ENCODE measurements at regions not wholly inside any gene's neighbourhood (a gene's known extent, or its start where the extent isn't known, plus 50 kb on each side); places are given as distances from the start of the nearest gene placed in this dataset.

GRCh38 chr14:51400139-51400538 lies 160.1 kb downstream of the TMX1 start:
- H3K9me3 ChIP-seq (ENCODE audit: control insufficient read depth in 1 of 2, low read length in 2 of 2): no peaks in the 10 kb centered on the region
- no peak overlapping the region for H3K27ac ChIP-seq (ENCODE audit: low read length)
- H3K4me1 ChIP-seq (ENCODE audit: control insufficient read depth in 1 of 2, insufficient read depth in 2 of 2, low read length in 2 of 2): peaks cover 13 to 33% of the 10 kb centered on the region in 2 donors
- no peaks in the 10 kb centered on the region for H3K27me3 ChIP-seq (ENCODE audit: low read depth, low read length)
- H3K4me3 ChIP-seq (ENCODE audit: low read depth in 1 of 2, low read length in 2 of 2): no peak overlapping the region
- H3K36me3 ChIP-seq (ENCODE audit: control insufficient read depth in 1 of 2, insufficient read depth in 2 of 2, low read length in 2 of 2): peaks cover 0 to 2% of the 10 kb centered on the region in 2 donors

DNA sequence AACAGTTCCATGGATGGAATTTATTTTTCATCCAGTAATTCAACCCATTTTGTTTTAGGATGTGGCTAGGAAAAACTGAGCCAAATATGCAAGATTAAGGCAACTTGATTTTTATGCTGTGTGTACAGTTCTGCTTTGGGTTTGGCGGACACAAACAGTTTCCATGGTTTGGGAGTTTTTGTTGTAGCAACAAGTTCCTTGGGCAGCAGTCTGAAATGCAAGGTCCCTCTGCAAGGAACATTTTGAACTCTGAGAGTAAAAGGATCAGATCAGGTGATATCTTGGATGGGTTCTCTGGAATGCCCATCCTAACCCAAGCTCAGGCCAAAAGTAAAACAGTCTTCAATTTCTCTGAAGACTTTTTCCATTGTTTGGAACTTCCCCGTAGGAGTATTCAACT lies 161.2 kb downstream of the TMX1 start:
- Histone ChIP-seq H3K27me3 (ENCODE audit: low read depth, low read length) (no peaks in the 10 kb centered on the region), H3K27ac (ENCODE audit: low read length) (peak overlapping the region; percentile 18), H3K36me3 (ENCODE audit: control insufficient read depth in 1 of 2, insufficient read depth in 2 of 2, low read length in 2 of 2) (peaks cover 0 to 2% of the 10 kb centered on the region in 2 donors), H3K4me3 (ENCODE audit: low read depth in 1 of 2, low read length in 2 of 2) (no peak overlapping the region), H3K9me3 (ENCODE audit: control insufficient read depth in 1 of 2, low read length in 2 of 2) (no peaks in the 10 kb centered on the region), H3K4me1 (ENCODE audit: control insufficient read depth in 1 of 2, insufficient read depth in 2 of 2, low read length in 2 of 2) (peaks cover 4 to 26% of the 10 kb centered on the region in 2 donors)

DNA sequence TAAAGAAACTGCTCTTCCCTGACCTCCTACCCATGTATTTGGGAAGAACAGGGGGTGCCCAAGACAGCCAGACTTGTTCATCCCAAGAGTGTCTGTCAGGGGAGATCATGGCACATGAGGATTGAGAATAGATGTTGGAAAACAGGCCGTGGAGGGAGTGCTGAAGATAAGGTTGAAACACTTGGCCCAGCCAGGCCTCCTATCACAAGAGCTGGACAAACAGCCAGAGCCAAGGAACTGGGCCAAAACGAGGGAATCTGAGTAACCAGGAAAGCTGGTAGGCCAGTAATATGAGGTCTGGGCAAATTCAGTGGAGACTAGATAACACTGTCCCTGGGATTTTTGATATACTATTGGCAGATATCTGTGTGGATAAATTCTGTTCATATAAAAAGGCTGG lies 161.7 kb downstream of the TMX1 start:
- Histone ChIP-seq H3K27me3 (ENCODE audit: low read depth, low read length) (no peaks in the 10 kb centered on the region), H3K9me3 (ENCODE audit: control insufficient read depth in 1 of 2, low read length in 2 of 2) (no peaks in the 10 kb centered on the region), H3K4me3 (ENCODE audit: low read depth in 1 of 2, low read length in 2 of 2) (no peak overlapping the region), H3K4me1 (ENCODE audit: control insufficient read depth in 1 of 2, insufficient read depth in 2 of 2, low read length in 2 of 2) (peaks cover 3 to 21% of the 10 kb centered on the region in 2 donors), H3K36me3 (ENCODE audit: control insufficient read depth in 1 of 2, insufficient read depth in 2 of 2, low read length in 2 of 2) (no peaks in the 10 kb centered on the region), H3K27ac (ENCODE audit: low read length) (peak overlapping the region; percentile 18)

GRCh38 chr14:51410897-51411296 lies 170.8 kb downstream of the TMX1 start:
- no peaks in the 10 kb centered on the region for H3K27me3 ChIP-seq (ENCODE audit: low read depth, low read length)
- H3K9me3 ChIP-seq (ENCODE audit: control insufficient read depth in 1 of 2, low read length in 2 of 2): no peaks in the 10 kb centered on the region
- no peak overlapping the region for H3K4me3 ChIP-seq (ENCODE audit: low read depth in 1 of 2, low read length in 2 of 2)
- no peak overlapping the region for H3K27ac ChIP-seq (ENCODE audit: low read length)
- H3K36me3 ChIP-seq (ENCODE audit: control insufficient read depth in 1 of 2, insufficient read depth in 2 of 2, low read length in 2 of 2): no peaks in the 10 kb centered on the region
- H3K4me1 ChIP-seq (ENCODE audit: control insufficient read depth in 1 of 2, insufficient read depth in 2 of 2, low read length in 2 of 2): peaks cover 0 to 6% of the 10 kb centered on the region in 2 donors

GRCh38 chr14:51419685-51420084 lies 179.6 kb downstream of the TMX1 start:
- H3K9me3 ChIP-seq (ENCODE audit: control insufficient read depth in 1 of 2, low read length in 2 of 2): peaks cover 0 to 11% of the 10 kb centered on the region in 2 donors
- H3K36me3 ChIP-seq (ENCODE audit: control insufficient read depth in 1 of 2, insufficient read depth in 2 of 2, low read length in 2 of 2): no peaks in the 10 kb centered on the region
- no peaks in the 10 kb centered on the region for H3K4me1 ChIP-seq (ENCODE audit: control insufficient read depth in 1 of 2, insufficient read depth in 2 of 2, low read length in 2 of 2)
- no peak overlapping the region for H3K27ac ChIP-seq (ENCODE audit: low read length)
- no peaks in the 10 kb centered on the region for H3K27me3 ChIP-seq (ENCODE audit: low read depth, low read length)
- H3K4me3 ChIP-seq (ENCODE audit: low read depth in 1 of 2, low read length in 2 of 2): no peak overlapping the region

- Histone ChIP-seq H3K27ac (ENCODE audit: low read length) (no peak overlapping the region), H3K9me3 (ENCODE audit: control insufficient read depth in 1 of 2, low read length in 2 of 2) (peaks cover 0 to 11% of the 10 kb centered on the region in 2 donors), H3K4me3 (ENCODE audit: low read depth in 1 of 2, low read length in 2 of 2) (no peak overlapping the region), H3K27me3 (ENCODE audit: low read depth, low read length) (no peaks in the 10 kb centered on the region), H3K4me1 (ENCODE audit: control insufficient read depth in 1 of 2, insufficient read depth in 2 of 2, low read length in 2 of 2) (no peaks in the 10 kb centered on the region), H3K36me3 (ENCODE audit: control insufficient read depth in 1 of 2, insufficient read depth in 2 of 2, low read length in 2 of 2) (no peaks in the 10 kb centered on the region)
Observed at GRCh38 chr14:51422704-51423103, 182.7 kb downstream of the TMX1 start.

- Histone ChIP-seq H3K27ac (ENCODE audit: low read length) (no peak overlapping the region), H3K36me3 (ENCODE audit: control insufficient read depth in 1 of 2, insufficient read depth in 2 of 2, low read length in 2 of 2) (no peaks in the 10 kb centered on the region)
Observed at GRCh38 chr14:51424041-51424440, 184.0 kb downstream of the TMX1 start.

GRCh38 chr14:51424561-51425251 lies 184.7 kb downstream of the TMX1 start:
- H3K36me3 ChIP-seq (ENCODE audit: control insufficient read depth in 1 of 2, insufficient read depth in 2 of 2, low read length in 2 of 2): no peaks in the 10 kb centered on the region
- peaks cover 0 to 2% of the 10 kb centered on the region in 2 donors for H3K9me3 ChIP-seq (ENCODE audit: control insufficient read depth in 1 of 2, low read length in 2 of 2)
- H3K27ac ChIP-seq (ENCODE audit: low read length): no peak overlapping the region
- H3K4me3 ChIP-seq (ENCODE audit: low read depth in 1 of 2, low read length in 2 of 2): no peak overlapping the region
- H3K27me3 ChIP-seq (ENCODE audit: low read depth, low read length): no peaks in the 10 kb centered on the region
- H3K4me1 ChIP-seq (ENCODE audit: control insufficient read depth in 1 of 2, insufficient read depth in 2 of 2, low read length in 2 of 2): no peaks in the 10 kb centered on the region

More at GRCh38 chr14:51424041-51424440, 184.0 kb downstream of the TMX1 start:
- Histone ChIP-seq H3K4me3 (ENCODE audit: low read depth in 1 of 2, low read length in 2 of 2) (no peak overlapping the region), H3K9me3 (ENCODE audit: control insufficient read depth in 1 of 2, low read length in 2 of 2) (peaks cover 0 to 6% of the 10 kb centered on the region in 2 donors), H3K4me1 (ENCODE audit: control insufficient read depth in 1 of 2, insufficient read depth in 2 of 2, low read length in 2 of 2) (no peaks in the 10 kb centered on the region), H3K27me3 (ENCODE audit: low read depth, low read length) (no peaks in the 10 kb centered on the region)

GRCh38 chr14:51428981-51429380 lies 188.9 kb downstream of the TMX1 start:
- H3K36me3 ChIP-seq (ENCODE audit: control insufficient read depth in 1 of 2, insufficient read depth in 2 of 2, low read length in 2 of 2): no peaks in the 10 kb centered on the region
- no peak overlapping the region for H3K27ac ChIP-seq (ENCODE audit: low read length)
- H3K4me1 ChIP-seq (ENCODE audit: control insufficient read depth in 1 of 2, insufficient read depth in 2 of 2, low read length in 2 of 2): no peaks in the 10 kb centered on the region
- no peaks in the 10 kb centered on the region for H3K27me3 ChIP-seq (ENCODE audit: low read depth, low read length)
- H3K4me3 ChIP-seq (ENCODE audit: low read depth in 1 of 2, low read length in 2 of 2): no peak overlapping the region
- H3K9me3 ChIP-seq (ENCODE audit: control insufficient read depth in 1 of 2, low read length in 2 of 2): no peaks in the 10 kb centered on the region

GRCh38 chr14:51430079-51430478 lies 190.0 kb downstream of the TMX1 start:
- H3K4me1 ChIP-seq (ENCODE audit: control insufficient read depth in 1 of 2, insufficient read depth in 2 of 2, low read length in 2 of 2): no peaks in the 10 kb centered on the region
- H3K9me3 ChIP-seq (ENCODE audit: control insufficient read depth in 1 of 2, low read length in 2 of 2): no peaks in the 10 kb centered on the region
- no peak overlapping the region for H3K4me3 ChIP-seq (ENCODE audit: low read depth in 1 of 2, low read length in 2 of 2)
- H3K36me3 ChIP-seq (ENCODE audit: control insufficient read depth in 1 of 2, insufficient read depth in 2 of 2, low read length in 2 of 2): no peaks in the 10 kb centered on the region
- H3K27me3 ChIP-seq (ENCODE audit: low read depth, low read length): no peaks in the 10 kb centered on the region
- H3K27ac ChIP-seq (ENCODE audit: low read length): no peak overlapping the region

- H3K4me1 ChIP-seq (ENCODE audit: control insufficient read depth in 1 of 2, insufficient read depth in 2 of 2, low read length in 2 of 2): no peaks in the 10 kb centered on the region
- no peak overlapping the region for H3K27ac ChIP-seq (ENCODE audit: low read length)
- no peaks in the 10 kb centered on the region for H3K36me3 ChIP-seq (ENCODE audit: control insufficient read depth in 1 of 2, insufficient read depth in 2 of 2, low read length in 2 of 2)
- H3K27me3 ChIP-seq (ENCODE audit: low read depth, low read length): no peaks in the 10 kb centered on the region
- H3K4me3 ChIP-seq (ENCODE audit: low read depth in 1 of 2, low read length in 2 of 2): no peak overlapping the region
- H3K9me3 ChIP-seq (ENCODE audit: control insufficient read depth in 1 of 2, low read length in 2 of 2): no peaks in the 10 kb centered on the region
Observed at GRCh38 chr14:51430633-51431032, 190.6 kb downstream of the TMX1 start.
